Muscle layer of colon (tissue), 2 donors: ENCODE measurements at regions not wholly inside any gene's neighbourhood (a gene's known extent, or its start where the extent isn't known, plus 50 kb on each side); places are given as distances from the start of the nearest gene placed in this dataset.
"Not testable (repeated sequence)": the region's sequence is repeated elsewhere in the genome, so short reads cannot be mapped to it uniquely, and the experiment has no call there.

Source experiments
- H3K27ac ChIP-seq: one replicate; pipeline ENCODE4 v1.7.0; 2013; ENCODE audit warnings: low read depth, mild to moderate bottlenecking, low read length, moderate library complexity
- H3K27me3 ChIP-seq, 2 donors: one replicate each; pipeline ENCODE4 v1.7.0; 2013; ENCODE audit warnings: low read length in 2 of 2, mild to moderate bottlenecking in 2 of 2; ENCODE audit not compliant: insufficient read depth in 2 of 2, control insufficient read depth in 1 of 2
- H3K36me3 ChIP-seq: one replicate; pipeline ENCODE4 v1.7.0; 2013; ENCODE audit warnings: mild to moderate bottlenecking, low read length; ENCODE audit not compliant: insufficient read depth
- H3K4me1 ChIP-seq: one replicate; pipeline ENCODE4 v1.7.0; 2013; ENCODE audit warnings: mild to moderate bottlenecking, low read length; ENCODE audit not compliant: insufficient read depth
- H3K4me3 ChIP-seq, 2 donors: one replicate each; pipeline ENCODE4 v1.7.0; 2013; ENCODE audit warnings: low read length in 2 of 2, low read depth in 1 of 2, mild to moderate bottlenecking in 1 of 2, moderate library complexity in 1 of 2
- H3K9ac ChIP-seq: one replicate; pipeline ENCODE4 v1.7.0; 2013; ENCODE audit warnings: low read length
- H3K9me3 ChIP-seq: one replicate; pipeline ENCODE4 v1.7.0; 2013; ENCODE audit warnings: mild to moderate bottlenecking, low read length
- donor health status: abdominal sarcoma.
- donor health status: Adenocarcinoma of cecum.

GRCh38 chr2:147310335-147311057 is 534.3 kb upstream of the ACVR2A start:
- Histone ChIP-seq H3K36me3 (no peaks in the 10 kb centered on the region), H3K9ac (no peak overlapping the region), H3K27me3 (no peaks in the 10 kb centered on the region), H3K9me3 (no peaks in the 10 kb centered on the region), H3K27ac (no peak overlapping the region), H3K4me1 (no peaks in the 10 kb centered on the region), H3K4me3 (no peak overlapping the region)

- Histone ChIP-seq H3K27me3 (no peaks in the 10 kb centered on the region), H3K4me3 (no peak overlapping the region), H3K27ac (no peak overlapping the region), H3K9me3 (no peaks in the 10 kb centered on the region), H3K36me3 (no peaks in the 10 kb centered on the region), H3K9ac (no peak overlapping the region), H3K4me1 (peaks cover 15% of the 10 kb centered on the region)
Observed at GRCh38 chr2:147297820-147298219, 547.0 kb upstream of the ACVR2A start.

- H3K9me3 ChIP-seq, result no peaks in the 10 kb centered on the region
- H3K36me3 ChIP-seq, result no peaks in the 10 kb centered on the region
- H3K4me1 ChIP-seq, result peaks cover 15% of the 10 kb centered on the region
- H3K9ac ChIP-seq, result no peak overlapping the region
- H3K27ac ChIP-seq, result no peak overlapping the region
- H3K4me3 ChIP-seq, result no peak overlapping the region
- H3K27me3 ChIP-seq, result no peaks in the 10 kb centered on the region
Observed at GRCh38 chr2:147294825-147295392, 549.9 kb upstream of the ACVR2A start.

- Histone ChIP-seq H3K27me3 (no peaks in the 10 kb centered on the region), H3K4me1 (peaks cover 14% of the 10 kb centered on the region), H3K9ac (no peak overlapping the region), H3K9me3 (no peaks in the 10 kb centered on the region), H3K27ac (no peak overlapping the region), H3K36me3 (no peaks in the 10 kb centered on the region), H3K4me3 (no peak overlapping the region)
Observed at GRCh38 chr2:147293991-147294824, 550.6 kb upstream of the ACVR2A start.

GRCh38 chr2:147288131-147288530 is 556.7 kb upstream of the ACVR2A start:
- no peaks in the 10 kb centered on the region for H3K9me3 ChIP-seq
- no peaks in the 10 kb centered on the region for H3K27me3 ChIP-seq
- no peak overlapping the region for H3K4me3 ChIP-seq
- no peak overlapping the region for H3K9ac ChIP-seq
- no peaks in the 10 kb centered on the region for H3K4me1 ChIP-seq
- no peaks in the 10 kb centered on the region for H3K36me3 ChIP-seq
- H3K27ac ChIP-seq, result no peak overlapping the region

GRCh38 chr2:147275943-147276342 is 568.9 kb upstream of the ACVR2A start:
- Histone ChIP-seq H3K4me3 (no peak overlapping the region), H3K27ac (no peak overlapping the region), H3K36me3 (no peaks in the 10 kb centered on the region)

GRCh38 chr2:147273628-147274027 is 571.2 kb upstream of the ACVR2A start:
- Histone ChIP-seq H3K9ac (no peak overlapping the region), H3K4me3 (no peak overlapping the region), H3K27me3 (no peaks in the 10 kb centered on the region), H3K27ac (no peak overlapping the region), H3K9me3 (peaks cover 6% of the 10 kb centered on the region), H3K4me1 (peaks cover 5% of the 10 kb centered on the region), H3K36me3 (no peaks in the 10 kb centered on the region)

More at GRCh38 chr2:147275943-147276342, 568.9 kb upstream of the ACVR2A start:
- no peaks in the 10 kb centered on the region for H3K27me3 ChIP-seq
- no peak overlapping the region for H3K9ac ChIP-seq
- peaks cover 9% of the 10 kb centered on the region for H3K4me1 ChIP-seq
- no peaks in the 10 kb centered on the region for H3K9me3 ChIP-seq

GRCh38 chr2:147273106-147273505 is 571.7 kb upstream of the ACVR2A start:
- Histone ChIP-seq H3K4me1 (no peaks in the 10 kb centered on the region), H3K4me3 (no peak overlapping the region), H3K27ac (no peak overlapping the region), H3K9ac (no peak overlapping the region), H3K9me3 (peaks cover 6% of the 10 kb centered on the region), H3K36me3 (no peaks in the 10 kb centered on the region), H3K27me3 (no peaks in the 10 kb centered on the region)

GRCh38 chr2:147269581-147269980 is 575.2 kb upstream of the ACVR2A start:
- not testable (repeated sequence) for H3K36me3 ChIP-seq, H3K27ac ChIP-seq, H3K4me3 ChIP-seq

GRCh38 chr2:147260241-147260640 is 584.6 kb upstream of the ACVR2A start:
- H3K4me3 ChIP-seq, result no peak overlapping the region
- H3K4me1 ChIP-seq, result peaks cover 9% of the 10 kb centered on the region
- H3K36me3 ChIP-seq, result no peaks in the 10 kb centered on the region
- H3K27me3 ChIP-seq, result no peaks in the 10 kb centered on the region
- no peak overlapping the region for H3K9ac ChIP-seq
- no peak overlapping the region for H3K27ac ChIP-seq
- no peaks in the 10 kb centered on the region for H3K9me3 ChIP-seq

More at GRCh38 chr2:147269581-147269980, 575.2 kb upstream of the ACVR2A start:
- not testable (repeated sequence) for H3K9ac ChIP-seq, H3K9me3 ChIP-seq, H3K27me3 ChIP-seq, H3K4me1 ChIP-seq

GRCh38 chr2:147255812-147256211 is 589.0 kb upstream of the ACVR2A start:
- peaks cover 9% of the 10 kb centered on the region for H3K4me1 ChIP-seq
- H3K9me3 ChIP-seq, result no peaks in the 10 kb centered on the region
- no peak overlapping the region for H3K27ac ChIP-seq
- H3K36me3 ChIP-seq, result no peaks in the 10 kb centered on the region
- H3K9ac ChIP-seq, result no peak overlapping the region
- no peak overlapping the region for H3K4me3 ChIP-seq
- H3K27me3 ChIP-seq, result no peaks in the 10 kb centered on the region
